Ovary (tissue), 3 donors: ENCODE measurements at regions not wholly inside any gene's neighbourhood (a gene's known extent, or its start where the extent isn't known, plus 50 kb on each side); places are given as distances from the start of the nearest gene placed in this dataset.

ENCODE experiments used
- EP300 ChIP-seq: sonication (generic); formaldehyde crosslinking; IDR thresholded peaks from one replicate; pipeline ENCODE4 v1.6.1; 2017; ENCODE audit warnings: antibody characterized with exemption
- POLR2A ChIP-seq: fragments of 450-650 bp; IDR thresholded peaks from one replicate; pipeline ENCODE4 v1.6.1; 2017; ENCODE audit warnings: antibody characterized with exemption, mild to moderate bottlenecking, moderate library complexity
- TF ChIP-seq, protein P1 (sequence below), 3 donors: fragments of 450-650 bp in 2 of 3; fragments of 200-600 bp in 1 of 3; IDR thresholded peaks; one replicate each; pipeline versions ENCODE4 v1.5.1 to v1.8.0; 2016 to 2022; ENCODE audit warnings: antibody characterized with exemption in 3 of 3, mild to moderate bottlenecking in 1 of 3
- donor health status: DM: no; HTN: no; CAD: no.

DNA sequence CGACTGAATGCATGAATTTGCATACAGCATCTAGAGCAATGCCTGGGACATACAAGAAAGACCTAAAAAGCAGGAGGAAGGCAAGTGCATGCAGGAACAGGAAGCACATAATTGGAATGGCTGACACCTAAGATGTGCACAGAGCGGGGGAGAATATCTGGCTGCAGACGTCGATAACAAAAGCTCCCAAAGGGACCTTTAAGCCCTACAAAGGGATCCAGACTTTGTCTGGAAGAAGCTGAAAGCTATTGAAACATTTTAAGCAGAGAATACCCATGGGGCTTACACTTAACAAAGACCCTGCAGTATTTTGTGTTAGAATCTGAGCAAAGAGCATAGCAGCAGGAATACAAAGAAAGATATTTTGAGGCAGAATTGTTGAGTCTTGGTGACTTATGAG is 107.4 kb upstream of the CLDN10 start:
- TF ChIP-seq, protein P1, sequence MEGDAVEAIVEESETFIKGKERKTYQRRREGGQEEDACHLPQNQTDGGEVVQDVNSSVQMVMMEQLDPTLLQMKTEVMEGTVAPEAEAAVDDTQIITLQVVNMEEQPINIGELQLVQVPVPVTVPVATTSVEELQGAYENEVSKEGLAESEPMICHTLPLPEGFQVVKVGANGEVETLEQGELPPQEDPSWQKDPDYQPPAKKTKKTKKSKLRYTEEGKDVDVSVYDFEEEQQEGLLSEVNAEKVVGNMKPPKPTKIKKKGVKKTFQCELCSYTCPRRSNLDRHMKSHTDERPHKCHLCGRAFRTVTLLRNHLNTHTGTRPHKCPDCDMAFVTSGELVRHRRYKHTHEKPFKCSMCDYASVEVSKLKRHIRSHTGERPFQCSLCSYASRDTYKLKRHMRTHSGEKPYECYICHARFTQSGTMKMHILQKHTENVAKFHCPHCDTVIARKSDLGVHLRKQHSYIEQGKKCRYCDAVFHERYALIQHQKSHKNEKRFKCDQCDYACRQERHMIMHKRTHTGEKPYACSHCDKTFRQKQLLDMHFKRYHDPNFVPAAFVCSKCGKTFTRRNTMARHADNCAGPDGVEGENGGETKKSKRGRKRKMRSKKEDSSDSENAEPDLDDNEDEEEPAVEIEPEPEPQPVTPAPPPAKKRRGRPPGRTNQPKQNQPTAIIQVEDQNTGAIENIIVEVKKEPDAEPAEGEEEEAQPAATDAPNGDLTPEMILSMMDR (IDR thresholded peaks at IDR 0.05): no peak
- TF ChIP-seq POLR2A (no peak), EP300 (no peak)
